KMS-11 (cell line): ENCODE measurements at regions not wholly inside any gene's neighbourhood (a gene's known extent, or its start where the extent isn't known, plus 50 kb on each side); places are given as distances from the start of the nearest gene placed in this dataset.

Experiments used
- H2AFZ ChIP-seq: fragments of 200-600 bp; sonication (generic); 2 replicates; pipeline ENCODE4 v1.6.1; 2016; ENCODE audit warnings: antibody characterized with exemption, mixed run types, low read depth
- H3K27ac ChIP-seq: fragments of 200-600 bp; sonication (generic); 2 replicates; pipeline ENCODE4 v1.6.1; 2016; ENCODE audit warnings: mild to moderate bottlenecking, mixed run types
- H3K27me3 ChIP-seq: fragments of 200-600 bp; sonication (generic); 2 replicates; pipeline ENCODE4 v1.6.1; 2017; ENCODE audit warnings: mild to moderate bottlenecking, low read depth, mixed run types, moderate library complexity; ENCODE audit not compliant: insufficient read depth
- H3K36me3 ChIP-seq: fragments of 200-600 bp; sonication (generic); 2 replicates; pipeline ENCODE4 v1.6.1; 2017; ENCODE audit warnings: mild to moderate bottlenecking, mixed run types; ENCODE audit not compliant: insufficient read depth
- H3K4me1 ChIP-seq: fragments of 200-600 bp; sonication (generic); 2 replicates; pipeline ENCODE4 v1.6.1; 2016; ENCODE audit warnings: mild to moderate bottlenecking, low read depth, mixed run types; ENCODE audit not compliant: poor library complexity, severe bottlenecking
- H3K4me2 ChIP-seq: fragments of 200-600 bp; sonication (generic); 2 replicates; pipeline ENCODE4 v1.7.0; 2016; ENCODE audit warnings: mild to moderate bottlenecking, mixed run types
- H3K4me3 ChIP-seq: fragments of 200-600 bp; sonication (generic); IDR thresholded peaks from 2 replicates; pipeline ENCODE4 v1.6.1; 2017; ENCODE audit warnings: low read depth, low read length, mixed read lengths; ENCODE audit not compliant: insufficient read depth
- H3K79me2 ChIP-seq: fragments of 200-600 bp; sonication (generic); 2 replicates; pipeline ENCODE4 v1.6.1; 2016; ENCODE audit warnings: low read depth, mixed run types; ENCODE audit not compliant: insufficient read depth
- H3K9ac ChIP-seq: fragments of 200-600 bp; sonication (generic); 2 replicates; pipeline ENCODE4 v1.6.1; 2016; ENCODE audit warnings: mild to moderate bottlenecking, mixed run types
- H4K20me1 ChIP-seq: fragments of 200-600 bp; sonication (generic); 2 replicates; pipeline ENCODE4 v1.6.1; 2016; ENCODE audit warnings: mild to moderate bottlenecking, mixed run types; ENCODE audit not compliant: insufficient read depth
- TF ChIP-seq, protein P1 (sequence below): fragments of 200-600 bp; sonication (generic); conservative IDR thresholded peaks from 2 replicates; pipeline ENCODE4 v1.6.1; 2017; ENCODE audit warnings: low read depth, mild to moderate bottlenecking, antibody characterized with exemption, low read length, moderate library complexity, mixed read lengths

GRCh38 chr2:221120643-221121042 is 451.5 kb downstream of the EPHA4 start:
- TF ChIP-seq, protein P1, sequence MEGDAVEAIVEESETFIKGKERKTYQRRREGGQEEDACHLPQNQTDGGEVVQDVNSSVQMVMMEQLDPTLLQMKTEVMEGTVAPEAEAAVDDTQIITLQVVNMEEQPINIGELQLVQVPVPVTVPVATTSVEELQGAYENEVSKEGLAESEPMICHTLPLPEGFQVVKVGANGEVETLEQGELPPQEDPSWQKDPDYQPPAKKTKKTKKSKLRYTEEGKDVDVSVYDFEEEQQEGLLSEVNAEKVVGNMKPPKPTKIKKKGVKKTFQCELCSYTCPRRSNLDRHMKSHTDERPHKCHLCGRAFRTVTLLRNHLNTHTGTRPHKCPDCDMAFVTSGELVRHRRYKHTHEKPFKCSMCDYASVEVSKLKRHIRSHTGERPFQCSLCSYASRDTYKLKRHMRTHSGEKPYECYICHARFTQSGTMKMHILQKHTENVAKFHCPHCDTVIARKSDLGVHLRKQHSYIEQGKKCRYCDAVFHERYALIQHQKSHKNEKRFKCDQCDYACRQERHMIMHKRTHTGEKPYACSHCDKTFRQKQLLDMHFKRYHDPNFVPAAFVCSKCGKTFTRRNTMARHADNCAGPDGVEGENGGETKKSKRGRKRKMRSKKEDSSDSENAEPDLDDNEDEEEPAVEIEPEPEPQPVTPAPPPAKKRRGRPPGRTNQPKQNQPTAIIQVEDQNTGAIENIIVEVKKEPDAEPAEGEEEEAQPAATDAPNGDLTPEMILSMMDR = no peak
- H3K4me2 ChIP-seq = no peak overlapping the region

DNA sequence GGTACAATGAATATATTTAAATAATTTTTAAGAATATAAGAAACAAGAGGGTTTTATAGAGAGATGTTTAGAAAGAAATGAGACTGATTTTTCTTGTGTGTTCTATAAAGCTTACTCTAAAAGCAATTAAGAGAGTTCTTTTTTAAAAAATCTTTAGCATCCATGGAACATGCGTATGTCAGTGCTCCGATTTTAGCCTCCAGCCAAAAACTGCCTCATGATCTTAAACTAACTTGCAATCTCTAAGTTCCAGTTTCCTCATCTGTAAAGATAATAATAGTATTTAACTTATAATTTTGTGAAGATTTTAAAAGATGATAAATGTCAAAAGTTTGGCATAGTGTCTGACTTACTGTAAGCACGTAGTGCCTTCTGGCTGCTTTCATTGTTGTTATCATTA is 448.7 kb downstream of the EPHA4 start:
- Histone ChIP-seq H3K27ac (no peak overlapping the region), H3K4me1 (no peaks in the 10 kb centered on the region), H2AFZ (no peak overlapping the region), H3K27me3 (no peaks in the 10 kb centered on the region), H3K4me2 (no peak overlapping the region), H3K4me3 (no peak overlapping the region), H4K20me1 (no peaks in the 10 kb centered on the region), H3K9ac (no peak overlapping the region), H3K36me3 (no peaks in the 10 kb centered on the region), H3K79me2 (no peaks in the 10 kb centered on the region)
- TF ChIP-seq, protein P1 = no peak

More at GRCh38 chr2:221120643-221121042, 451.5 kb downstream of the EPHA4 start:
- no peak overlapping the region for H3K9ac ChIP-seq
- H2AFZ ChIP-seq = no peak overlapping the region
- no peaks in the 10 kb centered on the region for H3K79me2 ChIP-seq
- H3K27ac ChIP-seq = no peak overlapping the region
- H3K4me3 ChIP-seq = no peak overlapping the region
- H3K36me3 ChIP-seq = no peaks in the 10 kb centered on the region
- no peaks in the 10 kb centered on the region for H3K4me1 ChIP-seq
- no peaks in the 10 kb centered on the region for H3K27me3 ChIP-seq
- H4K20me1 ChIP-seq = no peaks in the 10 kb centered on the region

- Histone ChIP-seq H3K4me3 (no peak overlapping the region), H4K20me1 (no peaks in the 10 kb centered on the region), H3K36me3 (no peaks in the 10 kb centered on the region), H3K27ac (no peak overlapping the region), H3K9ac (no peak overlapping the region), H3K27me3 (no peaks in the 10 kb centered on the region), H2AFZ (no peak overlapping the region), H3K79me2 (no peaks in the 10 kb centered on the region), H3K4me1 (no peaks in the 10 kb centered on the region), H3K4me2 (no peak overlapping the region)
- TF ChIP-seq, protein P1 = no peak
These were observed 447.4 kb downstream of the EPHA4 start for GRCh38 chr2:221124532-221125240.

DNA sequence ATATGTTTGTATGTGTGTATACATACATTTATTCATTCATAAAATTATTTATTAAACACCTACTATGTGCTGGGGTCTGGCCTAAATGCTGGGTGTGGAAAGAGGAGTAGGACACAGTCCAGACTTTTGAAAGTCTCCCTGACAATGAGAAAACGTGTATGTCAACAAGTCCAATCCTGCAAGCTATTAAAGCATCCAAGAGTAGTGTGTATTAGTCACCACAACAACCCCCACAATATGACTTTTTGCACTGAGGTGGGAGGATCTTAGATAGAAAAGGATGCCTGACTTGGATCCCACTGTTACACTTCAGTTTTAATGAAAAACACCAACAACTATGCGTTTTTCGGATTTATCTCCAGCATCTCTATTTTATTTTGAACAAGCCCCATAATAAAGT is 446.4 kb downstream of the EPHA4 start:
- Histone ChIP-seq H3K9ac (no peak overlapping the region), H3K4me1 (no peaks in the 10 kb centered on the region), H4K20me1 (no peaks in the 10 kb centered on the region), H3K27me3 (no peaks in the 10 kb centered on the region), H3K4me3 (no peak overlapping the region), H3K79me2 (no peaks in the 10 kb centered on the region), H3K27ac (no peak overlapping the region), H2AFZ (no peak overlapping the region), H3K36me3 (no peaks in the 10 kb centered on the region), H3K4me2 (no peak overlapping the region)
- TF ChIP-seq, protein P1 = no peak
